Activated CD8-positive, alpha-beta memory T cell treated with anti-CD3 and anti-CD28 coated beads, Interleukin-2, amount 50 U/mL, for 1 hour (primary cell): ENCODE measurements at regions not wholly inside any gene's neighbourhood (a gene's known extent, or its start where the extent isn't known, plus 50 kb on each side); places are given as distances from the start of the nearest gene placed in this dataset.

Experiments used
- DNase-seq: peaks from one replicate; pipeline ENCODE4 v3.0.0-alpha.2; 2020; ENCODE audit errors: extremely low read depth

DNA sequence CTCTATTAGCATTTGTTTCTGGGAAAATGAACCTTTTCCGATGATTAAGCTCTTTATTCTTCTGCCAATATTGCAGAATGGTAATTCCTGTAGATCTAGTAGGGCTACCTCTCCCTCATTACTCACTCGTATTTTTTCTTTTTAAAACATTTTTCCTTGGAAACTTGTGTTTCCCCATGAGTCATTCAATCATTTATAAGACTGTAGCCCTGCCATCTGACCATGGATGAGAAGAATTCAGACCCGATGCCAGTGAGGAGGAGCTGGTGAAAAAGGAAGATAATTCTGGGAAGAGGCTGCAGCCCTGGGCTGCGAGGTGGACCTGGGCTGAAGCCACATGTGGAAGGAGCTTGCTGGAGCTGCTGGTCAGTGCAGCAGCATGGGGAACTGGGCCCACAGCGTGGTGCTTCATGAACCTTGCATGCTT is 242.8 kb downstream of the KLF6 start:
- DNase-seq, result no peak

DNA sequence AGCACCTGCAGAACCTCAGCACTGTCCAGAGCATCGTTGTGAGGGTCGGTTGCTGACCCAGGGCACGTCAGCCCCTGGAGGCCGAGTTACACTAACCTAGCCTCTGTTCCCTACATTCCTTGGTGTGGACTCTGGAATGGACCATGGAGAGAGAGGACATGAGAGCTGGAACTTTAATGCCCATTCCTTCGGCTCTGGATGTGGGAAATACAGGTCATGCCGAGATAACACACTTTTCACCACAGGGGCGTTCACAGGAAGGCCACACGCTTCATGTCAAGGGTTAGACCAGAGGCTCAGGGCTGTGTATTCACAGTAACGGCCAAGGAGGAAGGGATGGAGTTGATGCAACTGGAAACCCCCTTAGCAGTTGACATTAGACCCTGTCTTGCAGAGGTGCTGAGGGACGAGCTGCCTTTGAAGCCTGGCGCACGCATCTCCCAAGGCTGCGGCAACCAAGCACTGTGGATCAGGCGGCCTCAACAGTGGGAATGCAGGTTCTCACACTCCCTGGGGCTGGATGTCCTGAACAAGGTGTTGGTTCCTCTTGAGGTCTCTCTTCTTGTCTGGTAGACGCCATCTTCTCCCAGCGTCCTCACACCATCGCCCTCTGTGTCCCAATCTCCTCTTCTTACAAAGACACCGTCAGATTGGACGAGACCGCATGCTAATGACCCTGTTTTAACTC is 245.2 kb downstream of the KLF6 start:
- DNase-seq, result no peak

DNA sequence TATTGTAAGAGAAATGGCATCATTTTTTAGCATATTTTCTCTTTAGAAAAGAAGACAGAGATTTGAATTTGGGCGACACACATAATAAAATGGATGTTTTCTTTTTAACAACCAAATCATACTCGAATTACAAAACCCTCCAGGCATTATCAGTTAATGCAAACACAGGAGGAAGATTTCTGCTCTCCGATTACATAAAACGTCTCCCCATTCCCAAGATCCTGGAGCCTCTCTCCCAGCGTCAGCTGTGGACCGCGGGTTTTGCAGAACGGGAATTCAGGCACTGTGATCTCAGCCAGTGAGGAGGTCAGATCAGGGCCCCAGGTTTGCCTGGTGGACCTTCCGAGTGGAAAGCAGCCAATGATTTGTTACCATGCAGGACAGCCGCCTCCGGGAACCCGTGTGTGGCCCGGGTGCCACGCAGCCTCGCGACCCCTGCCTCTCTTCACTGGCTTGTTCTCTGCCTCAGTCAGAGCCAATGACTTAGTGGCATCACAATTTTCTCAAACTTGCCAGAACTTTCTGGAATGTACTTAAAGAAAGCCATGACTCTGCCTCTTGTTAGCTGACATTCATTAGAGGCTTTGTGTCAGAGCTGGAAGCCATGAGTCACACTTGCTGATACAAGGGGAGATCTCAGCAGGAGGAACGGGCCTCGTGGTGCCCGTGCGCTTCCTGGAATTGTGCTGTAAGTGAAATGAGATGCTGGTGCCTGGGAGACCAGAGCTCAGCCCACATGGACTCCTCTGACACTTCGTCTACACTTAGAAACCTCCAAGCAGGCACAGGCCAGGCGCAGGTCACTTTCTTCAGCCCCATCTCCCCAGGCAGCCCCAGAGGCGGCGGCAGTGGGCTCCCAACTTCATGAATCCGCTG is 246.1 kb downstream of the KLF6 start:
- no peak for DNase-seq

DNA sequence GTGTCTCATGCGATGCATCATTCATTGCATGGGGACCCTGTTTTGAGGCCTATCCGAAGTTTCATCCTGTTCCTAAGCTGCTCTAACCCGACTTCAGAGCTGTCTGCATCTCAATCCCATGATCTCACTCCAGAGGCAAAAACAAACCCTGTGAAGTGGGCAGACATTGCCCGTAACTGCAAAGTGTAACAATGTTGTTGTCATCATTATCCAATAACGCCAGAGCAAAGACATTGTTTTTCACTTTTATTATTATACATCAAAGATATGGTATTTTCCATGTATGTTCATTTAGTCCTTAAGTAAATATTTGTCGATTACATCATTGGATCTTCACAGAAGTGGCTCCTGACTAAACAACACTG is 246.7 kb downstream of the KLF6 start:
- no peak for DNase-seq

DNA sequence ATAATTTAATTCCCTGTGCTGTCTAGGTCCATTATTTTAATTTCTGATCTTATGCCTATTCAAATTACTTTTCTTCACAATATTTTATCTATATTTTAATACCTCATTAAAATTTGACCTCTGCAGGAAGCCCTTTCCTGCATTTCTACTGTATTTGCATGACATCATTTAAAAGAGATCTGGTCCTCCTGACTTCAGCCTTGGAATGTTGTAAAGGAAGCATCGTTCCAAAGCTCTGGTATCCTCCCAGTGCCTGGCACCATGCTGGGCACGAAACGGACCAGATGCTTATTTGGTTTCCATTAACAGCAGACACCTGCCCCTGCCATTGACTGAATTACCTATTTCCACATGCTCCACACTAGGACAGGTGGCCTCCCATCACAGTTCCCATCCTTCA is 247.5 kb downstream of the KLF6 start:
- DNase-seq, result no peak

DNA sequence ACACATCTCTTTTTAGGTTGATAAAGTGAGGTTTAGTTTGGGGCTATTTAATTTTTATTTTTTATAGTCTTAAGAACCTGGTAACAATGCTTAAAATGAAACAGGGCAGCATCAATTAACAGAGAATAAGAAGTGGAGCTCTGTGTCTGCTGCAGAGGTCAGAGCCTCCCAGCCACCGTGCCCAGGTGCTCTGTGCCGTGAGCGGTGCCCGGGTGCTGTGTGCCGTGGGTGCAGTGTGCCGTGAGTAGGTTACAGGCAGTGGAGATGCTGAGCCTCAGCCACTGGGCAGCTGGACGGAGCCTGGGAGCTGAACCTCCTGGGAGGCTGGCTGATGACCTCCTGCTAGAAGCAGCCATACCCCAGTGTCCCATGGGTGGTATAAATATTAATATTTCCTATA is 250.0 kb downstream of the KLF6 start:
- DNase-seq, result no peak

DNA sequence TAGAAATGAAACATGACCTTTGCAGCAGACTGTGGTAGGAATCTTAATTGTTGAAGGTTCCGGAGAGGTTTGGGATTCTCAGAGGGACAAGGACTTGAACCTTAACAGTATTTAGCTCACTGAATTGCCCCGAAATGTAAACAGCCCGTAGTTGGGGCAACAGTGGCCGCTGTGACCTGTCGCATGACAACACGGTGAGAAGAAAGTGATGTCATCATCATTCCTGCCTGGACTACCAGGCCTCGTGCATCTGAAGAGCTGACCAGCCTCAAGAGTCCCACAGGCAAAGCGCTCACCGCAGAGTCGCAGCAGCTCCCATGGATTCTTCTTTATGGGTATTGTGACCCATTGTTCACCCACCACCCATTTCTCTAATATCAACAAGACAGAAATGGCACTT is 250.6 kb downstream of the KLF6 start:
- DNase-seq, result no peak

DNA sequence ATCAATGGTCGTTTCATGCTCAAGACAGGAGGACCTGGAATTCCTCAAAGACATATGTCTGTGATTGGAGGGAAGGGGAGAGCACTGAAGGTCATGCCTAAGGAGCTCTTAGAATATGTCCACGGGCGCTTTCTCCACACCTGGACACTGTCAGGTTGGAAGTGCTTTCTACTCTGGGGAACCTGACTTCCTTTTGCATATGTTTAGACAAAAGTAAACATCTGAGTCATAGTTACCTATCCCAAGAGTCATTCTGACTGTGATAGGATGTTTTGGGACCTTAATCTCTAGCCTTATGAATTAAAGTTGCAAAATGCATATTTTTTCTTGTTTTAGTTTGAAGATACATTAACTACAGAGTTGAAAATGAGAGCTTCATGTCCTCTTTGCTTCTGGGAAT is 251.7 kb downstream of the KLF6 start:
- DNase-seq, result no peak

DNA sequence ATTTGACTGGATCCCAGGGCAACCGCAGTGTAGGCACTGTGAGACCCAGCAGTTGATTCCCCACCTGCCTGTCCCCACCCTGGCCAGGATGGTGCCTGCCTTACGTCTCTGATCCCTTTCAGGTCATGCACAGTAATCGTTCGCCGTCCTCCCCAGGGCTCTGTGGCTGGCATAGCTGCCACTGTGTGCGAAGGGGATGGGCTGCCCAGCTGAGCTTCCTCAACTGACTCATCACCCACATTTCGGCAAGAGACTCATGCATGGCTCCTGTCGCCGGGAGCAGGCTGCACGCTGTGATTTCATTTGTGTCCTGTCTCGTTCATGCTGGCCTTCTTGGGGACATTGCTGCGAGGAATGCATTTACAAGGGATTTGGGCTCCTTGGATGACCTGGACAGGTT is 252.4 kb downstream of the KLF6 start:
- no peak for DNase-seq

DNA sequence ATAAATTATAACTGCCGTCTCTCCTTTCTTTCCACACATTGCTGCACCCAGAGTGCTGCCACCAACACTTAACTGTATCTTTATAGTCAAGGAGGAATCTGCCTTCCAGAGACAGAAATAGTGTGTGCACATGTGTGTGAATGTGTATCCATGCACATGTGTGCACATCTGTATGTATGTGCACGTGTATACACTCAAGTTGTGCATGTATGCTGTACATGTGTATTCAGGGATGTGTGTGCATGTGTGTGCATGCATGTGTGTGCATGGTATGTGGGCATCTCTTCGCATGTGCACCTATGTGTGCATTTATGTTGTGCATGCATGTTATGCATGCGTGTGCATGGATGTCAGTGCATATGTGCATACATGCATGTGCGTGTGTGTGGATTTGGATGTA is 253.3 kb downstream of the KLF6 start:
- DNase-seq, result no peak

DNA sequence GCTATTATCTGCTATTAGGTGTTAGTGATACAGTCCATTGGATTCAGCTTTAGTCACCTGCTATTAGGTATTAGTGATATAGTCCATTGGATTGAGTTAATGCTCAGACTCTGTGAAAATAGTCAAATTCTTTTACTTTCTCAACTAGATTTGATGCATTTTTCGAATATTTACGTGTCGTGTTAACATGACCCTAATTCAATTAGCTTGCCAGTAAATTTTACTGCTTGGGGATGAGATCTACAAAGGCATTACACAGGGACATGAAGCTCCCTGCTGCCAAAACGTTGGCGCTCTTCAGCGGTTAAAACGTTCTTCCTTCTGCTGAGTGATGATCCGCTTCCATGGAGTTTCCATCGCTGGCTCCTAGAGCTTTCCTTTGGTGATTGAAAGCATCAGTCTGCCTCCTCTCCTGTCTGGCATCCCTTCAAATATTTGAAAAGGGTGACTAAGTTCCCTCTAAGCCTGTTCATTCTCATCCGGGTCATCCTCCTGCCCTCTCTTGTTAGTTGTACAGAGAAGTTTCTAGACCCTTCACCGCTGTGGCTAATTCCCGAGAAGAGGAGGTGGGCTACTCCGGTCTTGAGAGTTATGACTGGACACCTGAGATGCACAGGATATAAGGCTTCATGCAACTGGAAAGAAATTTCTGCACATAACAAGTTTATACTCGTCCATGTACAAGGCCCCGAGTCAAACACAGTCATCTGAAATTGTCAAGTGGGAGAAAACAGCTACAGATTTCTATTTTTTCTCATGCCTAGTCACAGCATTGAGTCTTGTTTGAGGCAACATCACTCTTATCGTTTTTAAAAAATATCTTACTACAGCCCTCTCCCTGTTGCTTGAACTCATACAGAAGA is 254.0 kb downstream of the KLF6 start:
- no peak for DNase-seq

DNA sequence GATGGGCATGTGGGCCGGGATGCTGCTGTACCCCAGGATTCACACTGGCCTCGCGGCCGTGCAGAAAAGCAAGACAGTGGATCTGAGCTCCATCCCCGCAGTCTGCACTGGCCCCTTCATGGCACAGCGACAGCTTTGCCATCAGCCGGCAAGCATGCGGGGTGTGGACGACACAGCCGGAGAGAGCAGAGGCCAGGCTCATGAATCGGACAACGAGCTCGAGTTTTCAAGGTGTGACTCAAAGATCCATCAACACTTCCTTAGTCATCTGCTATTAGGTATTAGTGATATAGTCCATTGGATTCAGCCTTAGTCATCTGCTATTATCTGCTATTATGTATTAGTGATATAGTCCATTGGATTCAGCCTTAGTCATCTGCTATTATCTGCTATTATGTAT is 254.7 kb downstream of the KLF6 start:
- DNase-seq, result no peak

DNA sequence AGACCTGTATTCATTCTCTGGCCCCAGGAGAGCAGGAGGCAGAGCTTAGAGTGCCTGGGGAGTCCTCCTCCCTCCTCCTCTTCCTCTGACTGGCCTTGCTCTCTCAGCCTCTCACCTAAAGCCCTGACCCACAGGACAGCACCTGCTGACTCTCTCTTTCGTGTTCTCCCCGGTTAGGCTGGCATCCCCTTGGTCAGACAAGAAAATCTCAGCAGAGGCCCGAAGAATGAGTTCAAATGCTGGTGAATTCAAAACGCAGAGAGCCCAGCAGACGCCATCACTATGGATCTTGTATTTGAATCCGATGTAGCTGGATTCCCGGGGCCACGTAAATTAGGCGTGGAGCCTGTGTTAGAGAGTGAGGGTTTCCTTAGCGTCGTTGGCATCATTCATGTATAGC is 255.3 kb downstream of the KLF6 start:
- DNase-seq, result no peak

DNA sequence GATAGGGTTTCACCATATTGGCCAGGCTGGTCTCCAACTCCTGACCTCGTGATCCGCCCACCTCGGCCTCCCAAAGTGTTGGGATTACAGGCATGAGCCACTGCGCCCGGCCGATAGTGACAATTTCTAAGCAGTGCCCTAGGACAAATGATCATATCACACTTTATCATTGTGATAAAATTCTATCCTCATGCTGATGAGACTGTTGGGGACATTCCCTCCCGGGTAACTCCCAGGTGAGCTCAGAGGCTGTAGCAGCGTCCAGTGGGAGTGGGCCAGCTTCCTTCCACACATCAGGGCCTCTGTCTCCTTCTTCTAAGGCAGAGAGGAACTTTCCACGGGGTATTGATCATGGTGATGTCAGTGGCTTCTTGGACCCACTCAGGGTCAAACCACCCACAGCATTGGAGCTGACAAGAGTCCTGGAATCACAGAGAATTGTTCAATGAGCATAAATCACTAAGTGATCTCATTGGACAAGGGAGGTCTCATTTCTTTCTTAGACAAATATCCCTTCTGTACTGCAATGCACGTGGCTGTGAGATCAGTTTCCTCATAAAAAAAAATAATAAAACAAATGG is 256.1 kb downstream of the KLF6 start:
- DNase-seq, result no peak

DNA sequence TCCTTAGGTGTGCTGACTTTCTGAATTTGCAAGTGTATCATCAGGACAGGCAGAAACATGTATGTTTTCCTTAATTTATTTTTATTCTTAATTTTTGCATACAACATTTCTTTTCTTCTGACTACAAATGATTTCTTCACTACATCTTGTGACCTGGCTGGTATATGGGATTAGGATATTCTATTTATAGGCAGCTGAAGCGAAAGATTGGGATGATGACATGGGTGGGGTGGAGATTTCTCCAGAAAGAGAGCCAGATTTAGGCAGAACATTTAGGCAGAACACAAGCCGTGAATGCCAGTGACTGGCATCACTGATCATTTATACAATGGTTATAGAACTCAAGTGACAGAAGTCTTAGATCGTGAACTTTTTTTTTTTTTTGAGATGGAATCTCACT is 256.7 kb downstream of the KLF6 start:
- no peak for DNase-seq

DNA sequence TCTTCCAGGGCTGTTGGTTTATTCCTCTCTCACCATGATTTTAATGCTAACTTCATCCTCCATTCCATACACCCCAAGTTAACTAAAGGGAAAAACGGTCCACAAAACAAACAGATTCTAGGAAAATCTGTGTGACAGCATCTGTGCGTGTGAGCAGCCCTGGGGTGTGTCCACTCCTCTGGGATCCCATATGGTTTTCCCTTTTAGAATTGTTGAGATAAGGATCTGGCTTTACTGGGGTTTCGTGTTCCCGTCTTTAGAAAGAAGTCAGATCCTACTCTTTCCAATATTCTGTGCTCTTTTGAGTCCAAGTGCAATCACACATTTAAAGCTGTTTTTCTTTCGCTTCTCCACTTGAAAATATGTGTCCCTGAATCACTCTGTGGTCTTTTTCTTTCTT is 257.1 kb downstream of the KLF6 start:
- DNase-seq, result no peak

DNA sequence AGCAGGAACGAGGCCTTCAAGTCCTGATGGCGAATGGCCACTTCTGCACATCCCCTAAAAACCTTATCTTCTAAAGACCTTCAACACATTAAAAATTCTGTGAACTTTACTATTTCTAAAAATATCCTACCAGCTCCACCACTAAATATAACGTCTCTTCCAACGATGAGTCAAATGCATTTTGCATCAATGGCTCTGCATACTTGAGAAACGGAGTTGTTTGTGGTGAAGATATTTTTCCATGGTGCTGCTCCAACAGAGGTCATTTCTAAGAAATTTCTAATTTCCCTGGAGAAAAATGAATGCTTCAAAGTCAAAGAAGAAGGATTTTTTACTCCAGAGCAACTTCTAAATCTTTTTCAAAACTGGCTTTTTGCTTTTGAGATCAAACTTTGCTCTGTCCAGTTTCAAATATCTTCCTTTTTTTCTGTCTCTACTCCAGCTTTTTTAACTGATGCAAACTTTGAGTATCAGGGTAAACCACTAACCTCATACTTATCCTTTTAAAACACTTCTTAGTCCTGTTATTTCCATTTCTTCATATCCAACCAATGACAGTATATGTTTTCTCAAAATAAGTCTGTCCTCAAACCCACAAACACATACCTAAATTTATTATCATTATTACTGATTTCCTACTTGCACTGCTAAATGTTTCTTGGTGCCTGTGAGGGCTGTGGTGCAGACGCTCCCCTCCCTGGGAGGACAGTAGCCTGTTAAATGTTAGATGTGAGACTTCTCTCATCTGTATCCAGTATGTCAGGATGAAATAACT is 258.1 kb downstream of the KLF6 start:
- no peak for DNase-seq

DNA sequence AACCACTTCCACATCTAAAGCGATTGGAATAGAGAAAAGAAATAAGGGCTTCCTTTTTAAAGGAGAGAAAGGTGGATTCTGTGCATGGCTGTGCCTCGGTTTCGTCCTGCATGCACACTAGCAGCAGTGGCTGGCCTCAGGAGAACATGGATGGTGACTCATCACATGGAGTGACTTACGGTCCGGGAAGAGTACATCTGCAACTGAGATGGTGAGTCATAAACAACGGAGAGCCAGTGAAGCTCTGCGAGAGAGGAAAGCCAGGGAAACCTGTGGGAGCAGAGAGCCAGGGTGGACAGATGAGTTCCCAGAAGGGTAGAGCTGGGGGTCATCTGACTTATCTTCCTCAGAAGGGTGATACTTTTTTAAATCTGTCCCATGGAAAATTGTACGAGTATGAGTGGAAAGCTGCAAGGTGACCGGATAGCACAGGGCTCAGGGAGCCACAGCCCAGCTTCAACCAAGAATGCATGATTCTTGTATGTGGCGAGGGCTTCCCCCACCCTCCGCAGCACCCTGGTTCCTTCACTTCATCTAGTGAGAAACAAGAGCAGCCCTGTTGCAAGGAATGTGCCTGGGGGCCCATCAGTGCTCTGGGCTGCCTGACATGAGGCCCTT is 259.1 kb downstream of the KLF6 start:
- DNase-seq, result no peak

DNA sequence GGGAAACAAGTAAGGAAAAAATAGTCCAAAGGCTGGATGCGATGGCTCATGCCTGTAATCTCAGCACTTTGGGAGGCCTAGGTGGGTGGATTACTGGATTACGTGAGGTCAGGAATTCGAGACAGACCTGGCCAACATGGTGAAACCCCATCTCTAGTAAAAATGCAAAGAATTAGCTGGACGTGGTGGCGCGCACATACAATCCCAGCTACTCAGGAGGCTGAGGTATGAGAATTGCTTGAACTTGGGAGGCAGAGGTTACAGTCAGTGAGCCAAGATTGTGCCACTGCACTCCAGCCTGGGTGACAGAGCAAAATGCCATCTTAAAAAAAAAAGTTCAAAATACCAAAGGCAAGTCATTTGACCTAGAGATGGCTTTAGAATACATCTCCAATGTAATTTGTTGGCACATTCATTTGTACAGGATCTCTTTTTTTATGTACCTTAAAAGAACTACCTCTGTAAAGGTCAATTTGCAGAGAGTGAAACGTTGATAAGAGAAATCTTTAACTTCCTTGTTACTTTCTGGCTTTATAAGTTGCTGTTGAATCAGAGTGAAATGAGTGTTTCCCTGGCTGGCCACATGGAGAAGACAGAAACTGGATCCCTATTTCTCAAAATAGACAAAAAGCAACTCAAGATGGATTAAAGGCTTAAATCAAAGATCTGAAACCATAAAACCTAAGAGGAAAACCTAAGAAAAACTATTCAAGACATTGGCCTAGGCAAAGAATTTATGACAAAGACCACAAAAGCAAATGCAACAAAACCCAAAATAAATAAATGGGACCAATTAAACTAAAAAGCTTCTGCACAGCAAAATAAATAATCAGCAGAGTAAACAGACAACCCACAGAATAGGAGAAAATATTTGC is 260.7 kb downstream of the KLF6 start:
- no peak for DNase-seq
